ENCODE measurements at regions not wholly inside any gene's neighbourhood (a gene's known extent, or its start where the extent isn't known, plus 50 kb on each side); places are given as distances from the start of the nearest gene placed in this dataset.

GRCh38 chr12:46914336-46914735 lies 88.5 kb upstream of the SLC38A4 start:
- Histone ChIP-seq H2AFZ (ENCODE audit: low read length) (no peak overlapping the region), H3K4me1 (ENCODE audit: insufficient read depth, low read length) (peaks cover 5% of the 10 kb centered on the region; the same call in 1 of the 2 replicates), H3K9me3 (ENCODE audit: low read length) (no peaks in the 10 kb centered on the region), H3K36me3 (ENCODE audit: low read depth, low read length) (no peaks in the 10 kb centered on the region), H3K27me3 (ENCODE audit: low read length) (no peaks in the 10 kb centered on the region), H3K9ac (ENCODE audit: low read length) (no peak overlapping the region), H3K4me3 (ENCODE audit: low read length) (no peak overlapping the region), H3K4me2 (ENCODE audit: low read length) (no peak overlapping the region), H3K9me2 (replicated peaks; ENCODE audit: low read length) (no peaks in the 10 kb centered on the region), H3F3A (ENCODE audit: low read length, unreplicated experiment) (no peaks in the 10 kb centered on the region), H4K20me1 (ENCODE audit: low read length) (no peaks in the 10 kb centered on the region), H3K79me2 (ENCODE audit: low read length) (no peaks in the 10 kb centered on the region), H3K27ac (ENCODE audit: low read length) (no peak overlapping the region)
- intact Hi-C loops (cut with micrococcal nuclease): no loop called here
- no TSS peak for BruUV-seq (replicated peaks)
- POLR2A ChIA-PET (ENCODE audit: unreplicated experiment): no interaction called here
- ATAC-seq: no peak
- TF ChIP-seq EZH2phosphoT487 (IDR thresholded peaks at IDR 0.05; ENCODE audit: borderline replicate concordance, low read length) (no peak), EZH2 (IDR thresholded peaks at IDR 0.05; ENCODE audit: low read length, unreplicated experiment) (no peak)
- TF ChIP-seq, protein P1, sequence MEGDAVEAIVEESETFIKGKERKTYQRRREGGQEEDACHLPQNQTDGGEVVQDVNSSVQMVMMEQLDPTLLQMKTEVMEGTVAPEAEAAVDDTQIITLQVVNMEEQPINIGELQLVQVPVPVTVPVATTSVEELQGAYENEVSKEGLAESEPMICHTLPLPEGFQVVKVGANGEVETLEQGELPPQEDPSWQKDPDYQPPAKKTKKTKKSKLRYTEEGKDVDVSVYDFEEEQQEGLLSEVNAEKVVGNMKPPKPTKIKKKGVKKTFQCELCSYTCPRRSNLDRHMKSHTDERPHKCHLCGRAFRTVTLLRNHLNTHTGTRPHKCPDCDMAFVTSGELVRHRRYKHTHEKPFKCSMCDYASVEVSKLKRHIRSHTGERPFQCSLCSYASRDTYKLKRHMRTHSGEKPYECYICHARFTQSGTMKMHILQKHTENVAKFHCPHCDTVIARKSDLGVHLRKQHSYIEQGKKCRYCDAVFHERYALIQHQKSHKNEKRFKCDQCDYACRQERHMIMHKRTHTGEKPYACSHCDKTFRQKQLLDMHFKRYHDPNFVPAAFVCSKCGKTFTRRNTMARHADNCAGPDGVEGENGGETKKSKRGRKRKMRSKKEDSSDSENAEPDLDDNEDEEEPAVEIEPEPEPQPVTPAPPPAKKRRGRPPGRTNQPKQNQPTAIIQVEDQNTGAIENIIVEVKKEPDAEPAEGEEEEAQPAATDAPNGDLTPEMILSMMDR (conservative IDR thresholded peaks at IDR 0.05; ENCODE audit: low read depth, low read length): no peak
- CTCF ChIA-PET: no interaction called here
- DNase-seq: no peak

DNA sequence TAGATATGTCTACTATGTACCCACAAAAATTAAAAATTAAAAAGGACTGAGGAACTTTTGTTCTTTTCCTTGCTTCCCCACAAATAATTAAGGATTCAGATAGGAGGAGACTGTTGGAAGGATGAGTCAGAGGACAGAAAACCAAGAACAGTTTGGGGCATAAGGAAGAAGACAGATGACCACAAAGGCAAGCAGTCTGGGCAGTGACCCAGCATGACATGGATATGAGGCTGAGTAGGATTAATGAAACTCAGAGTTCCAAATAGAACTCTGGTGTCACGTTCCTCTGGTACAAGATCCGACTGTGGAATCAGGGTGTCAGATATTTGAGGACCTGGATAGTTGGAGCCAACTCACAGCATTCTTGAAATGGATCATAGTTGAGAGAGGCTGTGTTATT lies 89.3 kb upstream of the SLC38A4 start:
- no peak overlapping the region for H3K4me3 ChIP-seq (ENCODE audit: low read length)
- ATAC-seq (peak; percentile 94), DNase-seq (peak; percentile 79)
- H3K27me3 ChIP-seq (ENCODE audit: low read length): no peaks in the 10 kb centered on the region
- no TSS peak for BruUV-seq (replicated peaks)
- no peak overlapping the region for H3K9ac ChIP-seq (ENCODE audit: low read length)
- H3K27ac ChIP-seq (ENCODE audit: low read length): no peak overlapping the region
- H3K9me3 ChIP-seq (ENCODE audit: low read length): no peaks in the 10 kb centered on the region
- no peak overlapping the region for H3K4me2 ChIP-seq (ENCODE audit: low read length)
- peaks cover 5% of the 10 kb centered on the region; the same call in 1 of the 2 replicates for H3K4me1 ChIP-seq (ENCODE audit: insufficient read depth, low read length)
- CTCF ChIA-PET: no interaction called here
- H2AFZ ChIP-seq (ENCODE audit: low read length): no peak overlapping the region
- H3F3A ChIP-seq (ENCODE audit: low read length, unreplicated experiment): no peaks in the 10 kb centered on the region
- intact Hi-C loops (cut with micrococcal nuclease): no loop called here
- H4K20me1 ChIP-seq (ENCODE audit: low read length): no peaks in the 10 kb centered on the region
- no peaks in the 10 kb centered on the region for H3K36me3 ChIP-seq (ENCODE audit: low read depth, low read length)
- TF ChIP-seq EZH2 (IDR thresholded peaks at IDR 0.05; ENCODE audit: low read length, unreplicated experiment): no peak
- no peak for TF ChIP-seq EZH2phosphoT487 (IDR thresholded peaks at IDR 0.05; ENCODE audit: borderline replicate concordance, low read length)
- TF ChIP-seq, protein P1 (conservative IDR thresholded peaks at IDR 0.05; ENCODE audit: low read depth, low read length): no peak
- POLR2A ChIA-PET (ENCODE audit: unreplicated experiment): no interaction called here
- no peaks in the 10 kb centered on the region for H3K9me2 ChIP-seq (replicated peaks; ENCODE audit: low read length)
- H3K79me2 ChIP-seq (ENCODE audit: low read length): no peaks in the 10 kb centered on the region

DNA sequence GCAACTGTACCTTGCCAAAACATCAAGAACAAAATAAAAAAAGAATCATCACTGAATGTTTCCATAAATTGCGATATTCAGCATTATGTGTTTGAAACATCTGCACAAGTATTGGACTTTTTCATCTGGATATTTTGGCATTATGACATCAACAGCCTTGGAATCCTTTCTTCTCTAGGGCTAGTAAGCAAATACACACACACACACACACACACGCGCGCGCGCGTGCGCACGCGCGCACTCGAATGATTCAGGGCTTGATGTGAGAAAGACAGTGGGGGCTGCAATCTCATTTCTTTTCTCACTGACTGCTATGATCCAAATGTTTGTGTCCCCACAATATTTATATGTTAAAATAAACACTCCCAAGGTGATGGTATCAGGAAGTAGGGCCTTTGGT lies 90.0 kb upstream of the SLC38A4 start:
- no peaks in the 10 kb centered on the region for H3F3A ChIP-seq (ENCODE audit: low read length, unreplicated experiment)
- H3K4me2 ChIP-seq (ENCODE audit: low read length): no peak overlapping the region
- H3K27ac ChIP-seq (ENCODE audit: low read length): no peak overlapping the region
- TF ChIP-seq EZH2 (IDR thresholded peaks at IDR 0.05; ENCODE audit: low read length, unreplicated experiment): no peak
- TF ChIP-seq EZH2phosphoT487 (IDR thresholded peaks at IDR 0.05; ENCODE audit: borderline replicate concordance, low read length): no peak
- TF ChIP-seq, protein P1 (conservative IDR thresholded peaks at IDR 0.05; ENCODE audit: low read depth, low read length): no peak
- H3K9ac ChIP-seq (ENCODE audit: low read length): no peak overlapping the region
- H3K4me1 ChIP-seq (ENCODE audit: insufficient read depth, low read length): peaks cover 8% of the 10 kb centered on the region
- no TSS peak for BruUV-seq (replicated peaks)
- no peaks in the 10 kb centered on the region for H3K79me2 ChIP-seq (ENCODE audit: low read length)
- no peaks in the 10 kb centered on the region for H4K20me1 ChIP-seq (ENCODE audit: low read length)
- H2AFZ ChIP-seq (ENCODE audit: low read length): no peak overlapping the region
- ChIA-PET POLR2A (ENCODE audit: unreplicated experiment) (no interaction called here), CTCF (no interaction called here)
- no peak overlapping the region for H3K4me3 ChIP-seq (ENCODE audit: low read length)
- H3K27me3 ChIP-seq (ENCODE audit: low read length): no peaks in the 10 kb centered on the region
- no peaks in the 10 kb centered on the region for H3K36me3 ChIP-seq (ENCODE audit: low read depth, low read length)
- DNase-seq: no peak
- no peaks in the 10 kb centered on the region for H3K9me3 ChIP-seq (ENCODE audit: low read length)
- intact Hi-C loops (cut with micrococcal nuclease): no loop called here
- ATAC-seq: no peak
- H3K9me2 ChIP-seq (replicated peaks; ENCODE audit: low read length): no peaks in the 10 kb centered on the region

Measured in PC-3 (cell line).